Ascending aorta (tissue), 2 donors: ENCODE measurements at regions not wholly inside any gene's neighbourhood (a gene's known extent, or its start where the extent isn't known, plus 50 kb on each side); places are given as distances from the start of the nearest gene placed in this dataset.

Experiments
- DNase-seq, 2 donors: peaks; one replicate each; pipeline ENCODE4 v3.0.0-alpha.2; 2019; ENCODE audit warnings: low spot score in 2 of 2
- H3K27ac ChIP-seq, 2 donors: fragments of 200-600 bp; sonication (generic); one replicate each; pipeline ENCODE4 v1.5.1; 2016 to 2017; ENCODE audit warnings: mild to moderate bottlenecking in 1 of 2
- H3K27me3 ChIP-seq: fragments of 200-600 bp; sonication (generic); one replicate; pipeline ENCODE4 v1.5.1; 2017
- H3K36me3 ChIP-seq, 2 donors: fragments of 200-600 bp; sonication (generic); one replicate each; pipeline ENCODE4 v1.5.1; 2016
- H3K4me1 ChIP-seq, 2 donors: fragments of 200-600 bp; sonication (generic); one replicate each; pipeline ENCODE4 v1.5.1; 2016 to 2017; ENCODE audit warnings: mild to moderate bottlenecking in 1 of 2
- H3K4me3 ChIP-seq, 2 donors: fragments of 200-600 bp; sonication (generic); one replicate each; pipeline ENCODE4 v1.5.1; 2016 to 2017; ENCODE audit warnings: mild to moderate bottlenecking in 1 of 2
- H3K9me3 ChIP-seq, 2 donors: fragments of 200-600 bp; sonication (generic); one replicate each; pipeline ENCODE4 v1.5.1; 2016
- intact Hi-C: fragments of 100-400 bp; cut with DNase I; formaldehyde crosslinking; loops from one replicate; pipeline ENCODE4 v1.15.1; 2023
- TF ChIP-seq, protein P1 (sequence below), 3 experiments: fragments of 200-600 bp in 2 of 3; fragments of 450-650 bp in 1 of 3; sonication (generic) in 2 of 3; IDR thresholded peaks; one replicate each; pipeline ENCODE4 v1.5.1; 2016 to 2019; ENCODE audit warnings: antibody characterized with exemption in 3 of 3, mild to moderate bottlenecking in 1 of 3, moderate library complexity in 1 of 3

DNA sequence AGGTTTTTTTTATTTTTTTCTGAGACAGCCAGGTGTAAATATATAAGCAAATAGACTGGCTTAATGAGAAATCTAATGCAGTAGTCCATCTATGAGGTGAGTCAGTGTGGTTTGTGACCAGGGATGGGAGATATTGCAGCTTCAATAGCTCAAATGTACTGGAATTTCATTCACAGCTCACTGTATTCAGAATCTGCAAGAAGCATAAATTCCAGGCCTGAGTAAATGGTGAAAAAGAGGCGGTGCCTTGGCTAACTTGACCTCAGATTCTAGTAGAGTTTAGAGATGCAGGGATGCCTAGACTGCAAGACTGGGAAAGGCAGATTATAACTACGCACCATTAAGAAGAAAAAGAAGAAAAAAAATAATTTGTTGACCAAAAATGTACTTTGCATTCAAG, 151.9 kb upstream of the SMC2 start:
- TF ChIP-seq, protein P1, sequence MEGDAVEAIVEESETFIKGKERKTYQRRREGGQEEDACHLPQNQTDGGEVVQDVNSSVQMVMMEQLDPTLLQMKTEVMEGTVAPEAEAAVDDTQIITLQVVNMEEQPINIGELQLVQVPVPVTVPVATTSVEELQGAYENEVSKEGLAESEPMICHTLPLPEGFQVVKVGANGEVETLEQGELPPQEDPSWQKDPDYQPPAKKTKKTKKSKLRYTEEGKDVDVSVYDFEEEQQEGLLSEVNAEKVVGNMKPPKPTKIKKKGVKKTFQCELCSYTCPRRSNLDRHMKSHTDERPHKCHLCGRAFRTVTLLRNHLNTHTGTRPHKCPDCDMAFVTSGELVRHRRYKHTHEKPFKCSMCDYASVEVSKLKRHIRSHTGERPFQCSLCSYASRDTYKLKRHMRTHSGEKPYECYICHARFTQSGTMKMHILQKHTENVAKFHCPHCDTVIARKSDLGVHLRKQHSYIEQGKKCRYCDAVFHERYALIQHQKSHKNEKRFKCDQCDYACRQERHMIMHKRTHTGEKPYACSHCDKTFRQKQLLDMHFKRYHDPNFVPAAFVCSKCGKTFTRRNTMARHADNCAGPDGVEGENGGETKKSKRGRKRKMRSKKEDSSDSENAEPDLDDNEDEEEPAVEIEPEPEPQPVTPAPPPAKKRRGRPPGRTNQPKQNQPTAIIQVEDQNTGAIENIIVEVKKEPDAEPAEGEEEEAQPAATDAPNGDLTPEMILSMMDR (IDR thresholded peaks at IDR 0.05) = no peak
- H3K4me1 ChIP-seq = no peaks in the 10 kb centered on the region
- H3K36me3 ChIP-seq = no peaks in the 10 kb centered on the region
- no peak overlapping the region for H3K27ac ChIP-seq
- H3K27me3 ChIP-seq = no peaks in the 10 kb centered on the region
- no peaks in the 10 kb centered on the region for H3K9me3 ChIP-seq
- H3K4me3 ChIP-seq = no peak overlapping the region
- DNase-seq = no peak
- intact Hi-C loops = no loop called here

DNA sequence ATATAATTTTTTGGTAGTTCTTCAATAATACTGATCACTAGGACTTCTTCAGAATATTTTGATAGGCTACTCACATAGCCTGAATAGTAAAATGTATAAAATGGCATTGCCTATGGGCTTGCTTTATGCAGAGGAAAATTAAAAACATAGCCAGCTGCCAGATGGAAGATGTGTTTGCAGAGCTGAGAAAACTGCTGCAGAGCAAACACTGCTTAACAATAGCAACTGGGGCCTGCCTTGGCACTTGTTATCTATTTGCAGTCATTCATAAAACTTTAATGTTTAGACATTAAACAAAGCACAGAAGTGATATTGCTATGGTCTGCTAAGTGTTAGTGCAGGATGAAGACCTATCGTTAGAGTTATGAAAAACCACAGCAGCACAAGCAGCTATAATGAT, 151.5 kb upstream of the SMC2 start:
- H3K27ac ChIP-seq = no peak overlapping the region
- TF ChIP-seq, protein P1 (IDR thresholded peaks at IDR 0.05) = no peak
- no peaks in the 10 kb centered on the region for H3K36me3 ChIP-seq
- no peak for DNase-seq
- intact Hi-C loops = no loop called here
- H3K4me3 ChIP-seq = no peak overlapping the region
- no peaks in the 10 kb centered on the region for H3K4me1 ChIP-seq
- no peaks in the 10 kb centered on the region for H3K27me3 ChIP-seq
- H3K9me3 ChIP-seq = no peaks in the 10 kb centered on the region

DNA sequence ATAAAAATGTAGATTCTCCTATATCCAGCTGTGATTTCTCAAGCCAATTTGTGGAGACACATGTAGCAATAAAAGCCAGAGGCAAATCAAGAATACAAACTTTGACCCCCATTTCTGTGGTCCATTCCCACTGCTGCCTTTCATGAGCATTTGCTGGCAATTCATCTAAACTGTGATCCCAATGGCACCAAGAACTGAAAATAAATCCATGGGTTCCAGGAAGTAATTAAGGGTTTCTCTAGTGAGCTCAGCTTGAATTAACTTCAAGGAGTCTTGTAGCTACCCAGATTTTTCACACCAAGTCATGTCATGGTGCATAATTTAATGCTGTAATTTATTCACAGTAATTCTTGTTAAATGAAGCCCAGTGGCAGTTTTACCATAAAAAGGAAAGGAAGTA, 145.0 kb upstream of the SMC2 start:
- intact Hi-C loops = no loop called here
- TF ChIP-seq, protein P1 (IDR thresholded peaks at IDR 0.05) = no peak
- Histone ChIP-seq H3K4me3 (no peak overlapping the region), H3K27ac (no peak overlapping the region), H3K9me3 (no peaks in the 10 kb centered on the region), H3K27me3 (no peaks in the 10 kb centered on the region), H3K4me1 (no peaks in the 10 kb centered on the region), H3K36me3 (no peaks in the 10 kb centered on the region)
- no peak for DNase-seq

DNA sequence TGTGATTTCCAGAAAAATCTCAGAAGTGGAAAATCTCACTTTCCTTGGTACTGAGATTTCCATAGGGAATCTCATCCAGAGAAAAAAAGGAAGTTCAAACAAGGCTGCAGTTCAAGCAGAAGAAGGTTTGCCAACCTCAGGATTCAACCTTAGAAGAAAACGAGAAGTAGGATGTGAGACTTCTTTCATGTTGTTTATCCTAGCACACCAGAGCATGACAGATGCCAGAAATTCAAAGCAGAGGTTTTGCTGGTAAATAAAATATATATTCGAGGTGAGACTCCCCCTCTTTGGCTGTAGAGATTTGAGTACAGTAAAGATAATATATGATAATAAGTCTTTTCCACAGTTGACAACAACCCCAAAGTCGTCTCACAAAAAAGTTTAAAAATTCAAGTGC, 116.9 kb upstream of the SMC2 start:
- no peak for DNase-seq
- TF ChIP-seq, protein P1 (IDR thresholded peaks at IDR 0.05) = no peak
- H3K9me3 ChIP-seq = no peaks in the 10 kb centered on the region
- no peak overlapping the region for H3K27ac ChIP-seq
- intact Hi-C loops = no loop called here
- H3K4me1 ChIP-seq = no peaks in the 10 kb centered on the region
- no peak overlapping the region for H3K4me3 ChIP-seq
- H3K27me3 ChIP-seq = no peaks in the 10 kb centered on the region
- no peaks in the 10 kb centered on the region for H3K36me3 ChIP-seq

DNA sequence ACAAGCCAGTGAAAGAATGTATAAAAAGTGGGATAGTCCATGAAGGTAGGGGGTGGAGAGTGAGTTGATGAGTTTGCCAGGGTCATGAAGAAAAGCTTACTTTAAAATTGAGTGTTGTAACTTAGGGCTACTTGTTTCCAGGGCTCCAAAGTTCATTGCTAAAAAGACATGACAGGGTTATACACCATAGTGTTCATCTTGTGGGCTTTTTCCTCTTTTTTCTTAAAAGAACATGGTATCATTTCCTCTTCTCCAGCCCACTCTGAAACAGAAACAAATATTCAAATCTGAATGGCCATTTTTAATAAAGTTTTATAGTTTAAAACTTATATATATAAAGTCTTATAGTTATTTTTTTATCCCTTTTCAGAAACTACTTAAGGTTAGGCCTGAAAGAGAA, 115.7 kb upstream of the SMC2 start:
- Histone ChIP-seq H3K27me3 (no peaks in the 10 kb centered on the region), H3K9me3 (no peaks in the 10 kb centered on the region), H3K36me3 (no peaks in the 10 kb centered on the region), H3K27ac (no peak overlapping the region), H3K4me1 (no peaks in the 10 kb centered on the region), H3K4me3 (no peak overlapping the region)
- TF ChIP-seq, protein P1 (IDR thresholded peaks at IDR 0.05) = no peak
- intact Hi-C loops = no loop called here
- DNase-seq = no peak

DNA sequence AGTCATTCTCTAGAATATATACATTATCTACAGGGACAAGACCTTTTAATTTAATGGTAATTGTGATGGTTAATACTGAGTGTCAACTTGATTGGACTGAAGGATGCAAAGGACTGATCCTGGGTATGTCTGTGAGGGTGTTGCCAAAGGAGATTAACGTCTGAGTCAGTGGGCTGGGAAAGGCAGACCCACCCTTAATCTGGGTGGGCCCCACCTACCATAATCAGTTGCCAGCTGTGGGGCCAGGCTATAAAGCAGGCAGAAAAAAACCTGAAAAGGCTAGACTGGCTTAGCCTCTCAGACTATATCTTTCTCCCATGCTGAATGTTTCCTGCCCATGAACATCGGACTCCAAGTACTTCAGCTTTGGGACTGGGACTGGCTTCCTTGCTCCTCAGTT, 112.2 kb upstream of the SMC2 start:
- intact Hi-C loops = no loop called here
- Histone ChIP-seq H3K4me1 (no peaks in the 10 kb centered on the region), H3K27me3 (no peaks in the 10 kb centered on the region)

More for the DNA sequence above, 112.2 kb upstream of the SMC2 start:
- DNase-seq = no peak
- H3K4me3 ChIP-seq = no peak overlapping the region
- TF ChIP-seq, protein P1 (IDR thresholded peaks at IDR 0.05) = no peak
- no peaks in the 10 kb centered on the region for H3K9me3 ChIP-seq
- no peak overlapping the region for H3K27ac ChIP-seq
- H3K36me3 ChIP-seq = no peaks in the 10 kb centered on the region
